ENCODE measurements at regions not wholly inside any gene's neighbourhood (a gene's known extent, or its start where the extent isn't known, plus 50 kb on each side); places are given as distances from the start of the nearest gene placed in this dataset.

GRCh38 chr20:11976966-11977365, 59.3 kb downstream of the BTBD3 start:
- no peaks in the 10 kb centered on the region for H3K36me3 Mint-ChIP-seq
- H3K4me3 Mint-ChIP-seq: no peak overlapping the region
- peaks cover 0 to 10% (median 0%) of the 10 kb centered on the region in 6 donors for H3K9me3 Mint-ChIP-seq
- no peak for DNase-seq
- H3K4me1 Mint-ChIP-seq: no peaks in the 10 kb centered on the region
- peaks cover 0 to 3% (median 2%) of the 10 kb centered on the region in 3 donors for H3K27me3 Mint-ChIP-seq (ENCODE audit: low read depth in 3 of 3)
- no peak overlapping the region for H3K27ac Mint-ChIP-seq

DNA sequence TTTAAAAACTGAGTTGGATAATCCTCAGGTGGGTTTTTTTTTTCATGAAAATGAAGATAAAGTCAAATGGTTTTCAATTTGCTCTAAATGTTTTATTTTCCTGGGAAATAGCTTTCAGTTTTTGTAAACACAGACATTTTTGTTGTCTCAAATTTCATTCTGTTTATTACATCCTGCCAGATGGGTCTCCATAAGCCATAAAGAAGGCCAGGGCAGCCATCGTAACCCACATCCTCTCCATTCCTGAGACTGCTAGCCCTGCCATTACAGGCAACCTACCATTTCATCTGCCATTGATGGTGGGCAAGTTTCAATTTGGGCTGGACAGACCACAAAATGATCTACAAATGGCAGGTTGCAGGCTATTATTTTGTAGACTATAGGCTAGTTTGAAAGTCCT, 60.8 kb downstream of the BTBD3 start:
- Mint-ChIP-seq H3K4me3 (no peak overlapping the region), H3K4me1 (no peaks in the 10 kb centered on the region), H3K9me3 (peaks cover 0 to 9% (median 0%) of the 10 kb centered on the region in 6 donors), H3K36me3 (no peaks in the 10 kb centered on the region), H3K27me3 (ENCODE audit: low read depth in 3 of 3) (peaks cover 0 to 3% (median 2%) of the 10 kb centered on the region in 3 donors), H3K27ac (no peak overlapping the region)
- no peak for DNase-seq

GRCh38 chr20:11979306-11979990, 61.8 kb downstream of the BTBD3 start:
- H3K9me3 Mint-ChIP-seq: peaks cover 0 to 6% (median 0%) of the 10 kb centered on the region in 6 donors
- H3K4me3 Mint-ChIP-seq: no peak overlapping the region
- DNase-seq: no peak
- H3K27ac Mint-ChIP-seq: no peak overlapping the region
- no peaks in the 10 kb centered on the region for H3K36me3 Mint-ChIP-seq
- H3K27me3 Mint-ChIP-seq (ENCODE audit: low read depth in 3 of 3): peaks cover 0 to 5% (median 2%) of the 10 kb centered on the region in 3 donors
- no peaks in the 10 kb centered on the region for H3K4me1 Mint-ChIP-seq

- Mint-ChIP-seq H3K4me1 (no peaks in the 10 kb centered on the region), H3K4me3 (no peak overlapping the region), H3K9me3 (peaks cover 0 to 8% (median 0%) of the 10 kb centered on the region in 6 donors), H3K27me3 (ENCODE audit: low read depth in 3 of 3) (peaks cover 0 to 7% (median 2%) of the 10 kb centered on the region in 3 donors), H3K36me3 (no peaks in the 10 kb centered on the region), H3K27ac (no peak overlapping the region)
- DNase-seq: no peak
These were observed 62.6 kb downstream of the BTBD3 start for GRCh38 chr20:11980263-11980662.

GRCh38 chr20:11981366-11981947, 63.8 kb downstream of the BTBD3 start:
- H3K4me3 Mint-ChIP-seq: no peak overlapping the region
- H3K27me3 Mint-ChIP-seq (ENCODE audit: low read depth in 3 of 3): peaks cover 0 to 7% (median 2%) of the 10 kb centered on the region in 3 donors
- peaks cover 0 to 11% (median 1%) of the 10 kb centered on the region in 6 donors for H3K9me3 Mint-ChIP-seq
- no peak for DNase-seq
- no peaks in the 10 kb centered on the region for H3K4me1 Mint-ChIP-seq
- H3K36me3 Mint-ChIP-seq: no peaks in the 10 kb centered on the region
- H3K27ac Mint-ChIP-seq: no peak overlapping the region

DNA sequence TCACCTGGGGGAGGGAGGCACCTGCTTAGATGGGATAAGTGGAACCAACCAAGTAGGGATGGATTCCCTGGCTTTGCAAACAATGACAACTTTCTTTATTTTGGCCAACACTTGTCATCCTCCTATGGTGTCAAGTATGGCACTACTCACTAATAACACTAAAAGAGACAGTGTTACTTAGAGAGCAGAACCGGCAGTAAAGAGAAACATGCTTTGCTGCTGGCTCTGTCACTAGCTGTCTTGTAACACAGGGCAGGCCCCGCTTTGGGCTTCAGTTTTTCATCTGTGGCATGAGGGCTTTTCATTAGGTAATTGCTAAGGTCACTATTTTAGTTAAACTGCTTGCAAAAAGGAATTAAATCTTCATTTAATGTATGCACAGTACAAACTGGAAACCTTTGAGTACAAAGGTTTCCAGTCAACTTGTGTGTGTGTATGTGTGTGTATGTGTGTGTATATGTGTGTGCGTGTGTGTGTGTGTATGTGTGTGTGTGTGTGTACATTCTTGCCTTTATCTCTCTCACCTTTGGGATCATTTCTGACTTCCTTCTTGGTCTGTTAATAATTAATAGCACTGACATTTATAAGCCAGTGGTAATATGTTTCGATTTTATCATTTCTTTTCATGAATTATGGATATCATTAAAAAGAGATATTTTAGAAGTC, 64.7 kb downstream of the BTBD3 start:
- no peak for DNase-seq
- no peak overlapping the region for H3K27ac Mint-ChIP-seq
- no peaks in the 10 kb centered on the region for H3K36me3 Mint-ChIP-seq
- peaks cover 0 to 7% (median 2%) of the 10 kb centered on the region in 3 donors for H3K27me3 Mint-ChIP-seq (ENCODE audit: low read depth in 3 of 3)
- H3K4me3 Mint-ChIP-seq: no peak overlapping the region
- H3K4me1 Mint-ChIP-seq: no peaks in the 10 kb centered on the region
- H3K9me3 Mint-ChIP-seq: peaks cover 0 to 12% (median 1%) of the 10 kb centered on the region in 6 donors

- H3K27ac Mint-ChIP-seq: no peak overlapping the region
- H3K27me3 Mint-ChIP-seq (ENCODE audit: low read depth in 3 of 3): peaks cover 0 to 7% (median 2%) of the 10 kb centered on the region in 3 donors
- no peaks in the 10 kb centered on the region for H3K36me3 Mint-ChIP-seq
- no peak overlapping the region for H3K4me3 Mint-ChIP-seq
- DNase-seq: no peak
- H3K9me3 Mint-ChIP-seq: peaks cover 0 to 12% (median 1%) of the 10 kb centered on the region in 6 donors
- no peaks in the 10 kb centered on the region for H3K4me1 Mint-ChIP-seq
These were observed 65.3 kb downstream of the BTBD3 start for GRCh38 chr20:11982955-11983470.

DNA sequence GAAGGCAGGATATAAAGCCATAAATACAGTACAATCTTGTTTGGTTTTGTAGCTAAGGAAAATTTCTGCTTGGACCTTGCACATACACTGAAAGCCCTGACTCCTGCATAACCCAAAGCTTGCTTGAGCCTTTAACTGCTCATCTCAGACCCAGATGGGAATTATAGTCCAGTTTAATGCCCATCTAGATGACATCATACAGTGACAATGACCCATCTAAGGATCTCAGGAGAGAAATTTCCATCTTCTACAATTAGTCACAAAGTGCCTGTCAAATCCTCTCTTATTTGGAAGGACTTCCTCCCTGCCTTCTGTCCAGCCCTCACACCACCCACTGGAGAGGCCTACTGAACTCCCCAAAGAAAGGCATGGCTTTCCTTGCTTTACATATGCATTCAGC, 69.3 kb downstream of the BTBD3 start:
- Mint-ChIP-seq H3K27me3 (ENCODE audit: low read depth in 3 of 3) (peaks cover 0 to 5% (median 0%) of the 10 kb centered on the region in 3 donors), H3K36me3 (no peaks in the 10 kb centered on the region), H3K4me1 (no peaks in the 10 kb centered on the region), H3K27ac (no peak overlapping the region), H3K4me3 (no peak overlapping the region), H3K9me3 (peaks cover 0 to 15% (median 3%) of the 10 kb centered on the region in 6 donors)
- no peak for DNase-seq

DNA sequence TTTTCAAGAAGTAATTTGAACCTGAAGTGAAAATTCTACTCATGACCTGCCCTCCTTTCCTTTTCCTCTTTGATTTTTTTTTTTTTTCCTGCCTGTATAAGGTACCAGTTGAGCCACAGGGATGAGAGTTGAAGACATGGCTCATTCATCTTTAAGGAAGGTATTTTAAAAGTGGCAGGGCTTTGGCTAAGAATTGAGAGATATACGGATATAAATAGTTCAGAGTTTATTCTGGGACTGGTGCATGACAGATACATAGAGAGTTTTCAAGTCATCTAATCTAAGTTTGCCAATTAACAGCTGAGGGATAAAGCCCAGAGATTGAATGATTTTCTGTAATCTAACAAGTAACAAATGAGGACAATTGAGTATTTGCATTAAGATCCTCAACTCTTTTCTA, 69.8 kb downstream of the BTBD3 start:
- DNase-seq: no peak
- Mint-ChIP-seq H3K4me3 (no peak overlapping the region), H3K27me3 (ENCODE audit: low read depth in 3 of 3) (peaks cover 0 to 5% (median 2%) of the 10 kb centered on the region in 3 donors), H3K27ac (no peak overlapping the region), H3K36me3 (no peaks in the 10 kb centered on the region), H3K9me3 (peaks cover 0 to 15% (median 3%) of the 10 kb centered on the region in 6 donors), H3K4me1 (no peaks in the 10 kb centered on the region)

DNA sequence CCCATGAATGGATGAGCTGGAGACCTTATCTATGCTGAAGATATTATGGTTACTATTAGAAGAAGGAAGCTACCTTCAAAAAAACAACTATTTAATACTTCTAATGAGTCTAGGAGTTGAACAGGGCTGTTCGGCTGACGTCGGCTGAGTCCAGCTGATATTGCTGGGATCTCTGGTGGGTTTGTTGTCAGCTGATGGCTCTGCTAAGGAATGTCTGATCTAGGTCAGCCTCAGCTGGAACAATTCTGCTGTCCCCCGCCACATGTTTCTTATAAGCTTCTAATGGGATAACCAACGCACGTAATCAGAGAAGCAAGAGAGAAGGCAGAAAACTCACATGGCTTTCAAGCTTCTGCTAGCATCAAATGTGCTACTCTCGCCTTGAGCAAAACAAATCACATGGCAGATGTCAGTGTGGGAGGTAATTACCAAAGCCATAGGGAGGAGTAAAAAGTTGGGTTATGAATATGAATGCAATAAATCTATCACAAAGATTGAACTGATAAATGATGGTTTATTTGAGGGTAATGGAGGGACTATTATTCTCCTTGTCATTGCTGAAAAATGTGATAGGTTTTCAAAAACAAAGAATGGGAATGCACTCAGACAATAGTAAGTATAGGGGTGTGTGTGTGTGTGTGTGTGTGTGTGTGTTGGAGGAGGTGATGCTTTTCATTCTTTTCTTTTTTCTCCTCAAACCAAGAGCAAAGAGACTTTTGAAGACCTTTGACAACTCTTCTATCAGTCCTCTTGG, 71.5 kb downstream of the BTBD3 start:
- H3K4me3 Mint-ChIP-seq: no peak overlapping the region
- no peak overlapping the region for H3K27ac Mint-ChIP-seq
- no peaks in the 10 kb centered on the region for H3K36me3 Mint-ChIP-seq
- H3K27me3 Mint-ChIP-seq (ENCODE audit: low read depth in 3 of 3): peaks cover 2 to 3% (median 2%) of the 10 kb centered on the region in 3 donors
- H3K9me3 Mint-ChIP-seq: peaks cover 0 to 15% (median 3%) of the 10 kb centered on the region in 6 donors
- DNase-seq: no peak
- H3K4me1 Mint-ChIP-seq: no peaks in the 10 kb centered on the region

GRCh38 chr20:11992426-11992825, 74.7 kb downstream of the BTBD3 start:
- DNase-seq: no peak
- H3K27ac Mint-ChIP-seq: no peak overlapping the region
- H3K4me1 Mint-ChIP-seq: no peaks in the 10 kb centered on the region
- H3K4me3 Mint-ChIP-seq: no peak overlapping the region
- H3K9me3 Mint-ChIP-seq: peaks cover 0 to 19% (median 3%) of the 10 kb centered on the region in 6 donors
- peaks cover 2 to 4% (median 2%) of the 10 kb centered on the region in 3 donors for H3K27me3 Mint-ChIP-seq (ENCODE audit: low read depth in 3 of 3)
- no peaks in the 10 kb centered on the region for H3K36me3 Mint-ChIP-seq

GRCh38 chr20:11993886-11994461, 76.3 kb downstream of the BTBD3 start:
- H3K9me3 Mint-ChIP-seq: peaks cover 0 to 19% (median 3%) of the 10 kb centered on the region in 6 donors
- H3K4me1 Mint-ChIP-seq: no peaks in the 10 kb centered on the region
- no peak overlapping the region for H3K27ac Mint-ChIP-seq
- H3K36me3 Mint-ChIP-seq: no peaks in the 10 kb centered on the region
- H3K4me3 Mint-ChIP-seq: no peak overlapping the region
- H3K27me3 Mint-ChIP-seq (ENCODE audit: low read depth in 3 of 3): peaks cover 2 to 4% (median 2%) of the 10 kb centered on the region in 3 donors
- no peak for DNase-seq

- H3K9me3 Mint-ChIP-seq: peaks cover 0 to 19% (median 3%) of the 10 kb centered on the region in 6 donors
- no peak overlapping the region for H3K4me3 Mint-ChIP-seq
- no peaks in the 10 kb centered on the region for H3K36me3 Mint-ChIP-seq
- no peak for DNase-seq
- no peaks in the 10 kb centered on the region for H3K4me1 Mint-ChIP-seq
- H3K27me3 Mint-ChIP-seq (ENCODE audit: low read depth in 3 of 3): peaks cover 2 to 4% (median 2%) of the 10 kb centered on the region in 3 donors
- no peak overlapping the region for H3K27ac Mint-ChIP-seq
These were observed 78.3 kb downstream of the BTBD3 start for GRCh38 chr20:11995805-11996567.

Measured in immature natural killer cell (primary cell).